H9 (cell line): ENCODE measurements at regions not wholly inside any gene's neighbourhood (a gene's known extent, or its start where the extent isn't known, plus 50 kb on each side); places are given as distances from the start of the nearest gene placed in this dataset.
A peak's percentile ranks its signal among the peaks of the same experiment; 100 is the strongest.

Experiments used
- DNase-seq: peaks from one replicate; pipeline ENCODE4 v3.0.0-alpha.2; 2017
- H2AFZ ChIP-seq: one replicate; pipeline ENCODE4 v1.6.1; 2013; ENCODE audit warnings: mild to moderate bottlenecking, low read length, control low read depth, moderate library complexity
- H2AK5ac ChIP-seq: 2 replicates; pipeline ENCODE4 v1.6.1; 2013; ENCODE audit warnings: low read length, control low read depth, mixed read lengths; ENCODE audit not compliant: insufficient read length
- H2BK120ac ChIP-seq: one replicate; pipeline ENCODE4 v1.6.1; 2013; ENCODE audit warnings: low read depth, mild to moderate bottlenecking, low read length, control low read depth, inconsistent platforms; ENCODE audit not compliant: poor library complexity, severe bottlenecking
- H2BK12ac ChIP-seq: 2 replicates; pipeline ENCODE4 v1.6.1; 2013; ENCODE audit warnings: low read length, control low read depth, mixed read lengths, low read depth; ENCODE audit not compliant: insufficient read length
- H2BK15ac ChIP-seq: 2 replicates; pipeline ENCODE4 v1.6.1; 2013; ENCODE audit warnings: low read depth, low read length, control low read depth
- H2BK20ac ChIP-seq: one replicate; pipeline ENCODE4 v1.6.1; 2013; ENCODE audit warnings: low read depth, mild to moderate bottlenecking, low read length, control low read depth, inconsistent platforms; ENCODE audit not compliant: poor library complexity, severe bottlenecking
- H2BK5ac ChIP-seq: 2 replicates; pipeline ENCODE4 v1.6.1; 2013; ENCODE audit warnings: low read length, control low read depth, mixed read lengths; ENCODE audit not compliant: insufficient read length
- H3K14ac ChIP-seq: 2 replicates; pipeline ENCODE4 v1.6.1; 2013; ENCODE audit warnings: low read length, control low read depth; ENCODE audit not compliant: insufficient read depth
- H3K18ac ChIP-seq: 2 replicates; pipeline ENCODE4 v1.6.1; 2013; ENCODE audit warnings: low read depth, mild to moderate bottlenecking, mixed read lengths, low read length, control low read depth; ENCODE audit not compliant: insufficient read length
- H3K23ac ChIP-seq: 2 replicates; pipeline ENCODE4 v1.6.1; 2013; ENCODE audit warnings: low read length, control low read depth, mixed read lengths, low read depth; ENCODE audit not compliant: insufficient read length
- H3K23me2 ChIP-seq: 2 replicates; pipeline ENCODE4 v1.6.1; 2013; ENCODE audit warnings: low read depth, mild to moderate bottlenecking, mixed read lengths, low read length, control low read depth; ENCODE audit not compliant: insufficient read length, poor library complexity, severe bottlenecking
- H3K27ac ChIP-seq: 2 replicates; pipeline ENCODE4 v1.5.1; 2013; ENCODE audit warnings: low read length, control low read depth, mixed read lengths, low read depth; ENCODE audit not compliant: insufficient read length
- H3K27me3 ChIP-seq: 2 replicates; pipeline ENCODE4 v1.6.1; 2013; ENCODE audit warnings: low read length, control low read depth, inconsistent platforms; ENCODE audit not compliant: insufficient read depth
- H3K4ac ChIP-seq: 2 replicates; pipeline ENCODE4 v1.6.1; 2013; ENCODE audit warnings: low read depth, mild to moderate bottlenecking, control low read depth, inconsistent platforms, low read length, moderate library complexity
- H3K4me1 ChIP-seq: 2 replicates; pipeline ENCODE4 v1.6.1; 2013; ENCODE audit warnings: low read length, control low read depth, inconsistent platforms; ENCODE audit not compliant: insufficient read depth
- H3K4me2 ChIP-seq: 2 replicates; pipeline ENCODE4 v1.6.1; 2013; ENCODE audit warnings: low read length, control low read depth, mixed read lengths; ENCODE audit not compliant: insufficient read length, insufficient read depth
- H3K56ac ChIP-seq: 2 replicates; pipeline ENCODE4 v1.6.1; 2013; ENCODE audit warnings: low read depth, mild to moderate bottlenecking, mixed read lengths, low read length, control low read depth; ENCODE audit not compliant: insufficient read length
- H3K79me1 ChIP-seq: 2 replicates; pipeline ENCODE4 v1.6.1; 2013; ENCODE audit warnings: low read depth, mild to moderate bottlenecking, moderate library complexity, low read length, control low read depth, inconsistent platforms; ENCODE audit not compliant: insufficient read depth, poor library complexity, severe bottlenecking
- H3K79me2 ChIP-seq: 2 replicates; pipeline ENCODE4 v1.6.1; 2013; ENCODE audit warnings: low read length, control low read depth, inconsistent platforms; ENCODE audit not compliant: insufficient read depth
- H3K9ac ChIP-seq: 2 replicates; pipeline ENCODE4 v1.6.1; 2013; ENCODE audit warnings: low read length, control low read depth, mixed read lengths; ENCODE audit not compliant: insufficient read length; ENCODE audit errors: extremely low read depth
- H3K9me3 ChIP-seq: one replicate; pipeline ENCODE4 v1.6.1; 2013; ENCODE audit warnings: low read depth, low read length, inconsistent platforms; ENCODE audit not compliant: control insufficient read depth
- H3T11ph ChIP-seq: one replicate; pipeline ENCODE4 v1.6.1; 2013; ENCODE audit warnings: mild to moderate bottlenecking, low read length, control low read depth, inconsistent platforms
- H4K20me1 ChIP-seq: one replicate; pipeline ENCODE4 v1.6.1; 2013; ENCODE audit not compliant: control insufficient read depth, insufficient read length, insufficient read depth
- H4K5ac ChIP-seq: 2 replicates; pipeline ENCODE4 v1.6.1; 2013; ENCODE audit warnings: low read depth, mild to moderate bottlenecking, mixed read lengths, low read length, control low read depth; ENCODE audit not compliant: insufficient read length
- H4K8ac ChIP-seq: replicated peaks from 2 replicates; pipeline ENCODE4 v1.6.1; 2013; ENCODE audit warnings: low read length, control low read depth, mixed read lengths, low read depth; ENCODE audit not compliant: insufficient read length
- H4K91ac ChIP-seq: 2 replicates; pipeline ENCODE4 v1.6.1; 2013; ENCODE audit warnings: low read depth, mild to moderate bottlenecking, moderate library complexity, mixed read lengths, low read length, control low read depth; ENCODE audit not compliant: insufficient read length
- H3K27ac Mint-ChIP-seq, 3 experiments: 2 replicates in 2 of 3; 3 replicates in 1 of 3; pipeline ENCODE4 v1.8.0; 2020 to 2021; ENCODE audit warnings: mixed read lengths in 3 of 3, mild to moderate bottlenecking in 1 of 3, moderate library complexity in 1 of 3
- H3K27me3 Mint-ChIP-seq: 2 replicates; pipeline ENCODE4 v1.8.0; 2021; ENCODE audit warnings: low read depth, mild to moderate bottlenecking, moderate library complexity, mixed read lengths
- H3K36me3 Mint-ChIP-seq, 3 experiments: 2 replicates in 2 of 3; 3 replicates in 1 of 3; pipeline ENCODE4 v1.8.0; 2020 to 2021; ENCODE audit warnings: low read depth in 3 of 3, mixed read lengths in 3 of 3; ENCODE audit not compliant: insufficient read depth in 1 of 3
- H3K4me1 Mint-ChIP-seq, 2 experiments: 2 replicates each; pipeline ENCODE4 v1.8.0; 2020; ENCODE audit warnings: mixed read lengths in 2 of 2
- H3K4me3 Mint-ChIP-seq, 2 experiments: 2 replicates in 1 of 2; 3 replicates in 1 of 2; pipeline ENCODE4 v1.8.0; 2020 to 2021; ENCODE audit warnings: mild to moderate bottlenecking in 2 of 2, mixed read lengths in 2 of 2, moderate library complexity in 1 of 2
- H3K9me3 Mint-ChIP-seq, 2 experiments: 2 replicates in 1 of 2; 3 replicates in 1 of 2; pipeline ENCODE4 v1.8.0; 2020; ENCODE audit warnings: mild to moderate bottlenecking in 2 of 2, mixed read lengths in 2 of 2, moderate library complexity in 1 of 2
- CTCF ChIP-seq: fragments of 200-600 bp; sonication (generic); conservative IDR thresholded peaks from 3 replicates; pipeline ENCODE4 v1.8.0; 2021; ENCODE audit warnings: antibody characterized with exemption, mild to moderate bottlenecking
- WGBS: extraction: QIAGEN DNeasy Blood & Tissue Kit; methylation state at CpG from one replicate; pipeline ENCODE4 v1.1.7; 2013; ENCODE audit warnings: missing lambda C conversion rate, low lambda C conversion rate, mixed read lengths; ENCODE audit not compliant: insufficient read length; ENCODE audit errors: extremely low coverage; 5-methylcytosine and 5-hydroxymethylcytosine counted together

- Histone ChIP-seq H3K4me1 (no peaks in the 10 kb centered on the region), H3T11ph (no peak overlapping the region), H3K79me1 (no peaks in the 10 kb centered on the region), H4K20me1 (no peaks in the 10 kb centered on the region), H3K56ac (no peak overlapping the region), H2AK5ac (no peak overlapping the region), H3K14ac (no peak overlapping the region), H2BK120ac (no peak overlapping the region), H3K23me2 (no peaks in the 10 kb centered on the region), H4K8ac (no peak overlapping the region), H3K18ac (no peak overlapping the region), H2BK15ac (no peak overlapping the region), H3K23ac (no peak overlapping the region), H3K4ac (no peak overlapping the region), H3K9ac (no peak overlapping the region), H3K9me3 (no peaks in the 10 kb centered on the region), H4K91ac (no peak overlapping the region), H2AFZ (no peak overlapping the region), H4K5ac (no peak overlapping the region), H3K4me2 (no peak overlapping the region), H3K27ac (no peak overlapping the region), H3K79me2 (no peaks in the 10 kb centered on the region), H2BK20ac (no peak overlapping the region), H3K27me3 (no peaks in the 10 kb centered on the region), H2BK12ac (no peak overlapping the region), H2BK5ac (no peak overlapping the region)
- Mint-ChIP-seq H3K27me3 (no peaks in the 10 kb centered on the region; the same call in 1 of the 2 replicates), H3K27ac (peak overlapping the region in 1 of 3 experiments; percentile 75; a peak in 1 of 7 replicates), H3K4me3 (no peak overlapping the region), H3K4me1 (0 out of 4 replicates have a peak, but pooled peaks cover 0 to 2% of the 10 kb centered on the region in 2 experiments), H3K9me3 (peaks cover 0 to 3% of the 10 kb centered on the region in 2 experiments; a peak in 3 of 5 replicates), H3K36me3 (no peaks in the 10 kb centered on the region)
- no peak for TF ChIP-seq CTCF
- no peak for DNase-seq
- WGBS: no CpG with 5 or more reads among the region's 5 CpGs
These were observed 886.5 kb downstream of the CDH8 start for GRCh38 chr16:61149709-61150108.
